ENCODE measurements at regions not wholly inside any gene's neighbourhood (a gene's known extent, or its start where the extent isn't known, plus 50 kb on each side); places are given as distances from the start of the nearest gene placed in this dataset.

GRCh38 chr7:125651823-125652528 is 722.4 kb upstream of the POT1 start:
- no peak for DNase-seq (ENCODE audit: low read depth in 2 of 2)
- H3K4me2 ChIP-seq (ENCODE audit: extremely low read depth, insufficient read depth, low read length), result no peak overlapping the region
- H3K79me2 ChIP-seq (ENCODE audit: control insufficient read depth, insufficient read depth, low read length), result no peaks in the 10 kb centered on the region
- H3K27ac ChIP-seq (ENCODE audit: insufficient read depth, low read length), result no peak overlapping the region
- no peak overlapping the region for H3K9ac ChIP-seq (ENCODE audit: insufficient read depth, low read length)
- H4K20me1 ChIP-seq (ENCODE audit: control insufficient read depth, extremely low read depth, insufficient read depth, low read length), result no peaks in the 10 kb centered on the region
- TF ChIP-seq EZH2 (IDR thresholded peaks at IDR 0.05; ENCODE audit: low read length, missing control alignments) (no peak), CTCF (conservative IDR thresholded peaks at IDR 0.05 in 1 of 2, IDR thresholded peaks at IDR 0.05 in 1 of 2; ENCODE audit: low read depth in 1 of 2, low read length in 2 of 2) (no peak)
- no peaks in the 10 kb centered on the region for H3K36me3 ChIP-seq (ENCODE audit: control insufficient read depth, insufficient read depth, low read length)
- no peaks in the 10 kb centered on the region for H3K27me3 ChIP-seq (ENCODE audit: control insufficient read depth, insufficient read depth, low read length)
- H3K4me3 ChIP-seq (replicated peaks in 1 of 4; ENCODE audit: control extremely low read depth in 1 of 4, insufficient read depth in 1 of 4, low read depth in 3 of 4, low read length in 4 of 4), result no peak overlapping the region
- H3K4me1 ChIP-seq (ENCODE audit: control insufficient read depth, extremely low read depth, insufficient read depth, low read length), result no peaks in the 10 kb centered on the region
- H2AFZ ChIP-seq (ENCODE audit: low read length), result no peak overlapping the region
- no peaks in the 10 kb centered on the region for H3K9me3 ChIP-seq (ENCODE audit: control insufficient read depth, insufficient read depth, low read depth, low read length)

GRCh38 chr7:125648543-125648942 is 718.9 kb upstream of the POT1 start:
- H3K79me2 ChIP-seq (ENCODE audit: control insufficient read depth, insufficient read depth, low read length), result no peaks in the 10 kb centered on the region
- H3K4me3 ChIP-seq (replicated peaks in 1 of 4; ENCODE audit: control extremely low read depth in 1 of 4, insufficient read depth in 1 of 4, low read depth in 3 of 4, low read length in 4 of 4), result no peak overlapping the region
- H3K4me1 ChIP-seq (ENCODE audit: control insufficient read depth, extremely low read depth, insufficient read depth, low read length), result no peaks in the 10 kb centered on the region
- H2AFZ ChIP-seq (ENCODE audit: low read length), result no peak overlapping the region
- no peaks in the 10 kb centered on the region for H3K36me3 ChIP-seq (ENCODE audit: control insufficient read depth, insufficient read depth, low read length)
- no peak overlapping the region for H3K27ac ChIP-seq (ENCODE audit: insufficient read depth, low read length)
- no peaks in the 10 kb centered on the region for H3K27me3 ChIP-seq (ENCODE audit: control insufficient read depth, insufficient read depth, low read length)
- H3K4me2 ChIP-seq (ENCODE audit: extremely low read depth, insufficient read depth, low read length), result no peak overlapping the region
- no peaks in the 10 kb centered on the region for H3K9me3 ChIP-seq (ENCODE audit: control insufficient read depth, insufficient read depth, low read depth, low read length)
- TF ChIP-seq EZH2 (IDR thresholded peaks at IDR 0.05; ENCODE audit: low read length, missing control alignments) (no peak), CTCF (conservative IDR thresholded peaks at IDR 0.05 in 1 of 2, IDR thresholded peaks at IDR 0.05 in 1 of 2; ENCODE audit: low read depth in 1 of 2, low read length in 2 of 2) (no peak)
- H3K9ac ChIP-seq (ENCODE audit: insufficient read depth, low read length), result no peak overlapping the region
- no peak for DNase-seq (ENCODE audit: low read depth in 2 of 2)
- H4K20me1 ChIP-seq (ENCODE audit: control insufficient read depth, extremely low read depth, insufficient read depth, low read length), result no peaks in the 10 kb centered on the region

- TF ChIP-seq CTCF (conservative IDR thresholded peaks at IDR 0.05 in 1 of 2, IDR thresholded peaks at IDR 0.05 in 1 of 2; ENCODE audit: low read depth in 1 of 2, low read length in 2 of 2) (no peak), EZH2 (IDR thresholded peaks at IDR 0.05; ENCODE audit: low read length, missing control alignments) (no peak)
- H3K9ac ChIP-seq (ENCODE audit: insufficient read depth, low read length), result no peak overlapping the region
- no peaks in the 10 kb centered on the region for H3K79me2 ChIP-seq (ENCODE audit: control insufficient read depth, insufficient read depth, low read length)
Observed at GRCh38 chr7:125645770-125646169, 716.1 kb upstream of the POT1 start.

More at GRCh38 chr7:125645770-125646169, 716.1 kb upstream of the POT1 start:
- Histone ChIP-seq H3K27ac (ENCODE audit: insufficient read depth, low read length) (no peak overlapping the region), H3K4me3 (replicated peaks in 1 of 4; ENCODE audit: control extremely low read depth in 1 of 4, insufficient read depth in 1 of 4, low read depth in 3 of 4, low read length in 4 of 4) (no peak overlapping the region), H3K4me2 (ENCODE audit: extremely low read depth, insufficient read depth, low read length) (no peak overlapping the region), H3K9me3 (ENCODE audit: control insufficient read depth, insufficient read depth, low read depth, low read length) (no peaks in the 10 kb centered on the region), H3K36me3 (ENCODE audit: control insufficient read depth, insufficient read depth, low read length) (no peaks in the 10 kb centered on the region), H2AFZ (ENCODE audit: low read length) (no peak overlapping the region), H4K20me1 (ENCODE audit: control insufficient read depth, extremely low read depth, insufficient read depth, low read length) (no peaks in the 10 kb centered on the region), H3K4me1 (ENCODE audit: control insufficient read depth, extremely low read depth, insufficient read depth, low read length) (no peaks in the 10 kb centered on the region), H3K27me3 (ENCODE audit: control insufficient read depth, insufficient read depth, low read length) (no peaks in the 10 kb centered on the region)
- no peak for DNase-seq (ENCODE audit: low read depth in 2 of 2)

Measured in fibroblast of lung (primary cell).